ENCODE measurements at regions not wholly inside any gene's neighbourhood (a gene's known extent, or its start where the extent isn't known, plus 50 kb on each side); places are given as distances from the start of the nearest gene placed in this dataset.

DNA sequence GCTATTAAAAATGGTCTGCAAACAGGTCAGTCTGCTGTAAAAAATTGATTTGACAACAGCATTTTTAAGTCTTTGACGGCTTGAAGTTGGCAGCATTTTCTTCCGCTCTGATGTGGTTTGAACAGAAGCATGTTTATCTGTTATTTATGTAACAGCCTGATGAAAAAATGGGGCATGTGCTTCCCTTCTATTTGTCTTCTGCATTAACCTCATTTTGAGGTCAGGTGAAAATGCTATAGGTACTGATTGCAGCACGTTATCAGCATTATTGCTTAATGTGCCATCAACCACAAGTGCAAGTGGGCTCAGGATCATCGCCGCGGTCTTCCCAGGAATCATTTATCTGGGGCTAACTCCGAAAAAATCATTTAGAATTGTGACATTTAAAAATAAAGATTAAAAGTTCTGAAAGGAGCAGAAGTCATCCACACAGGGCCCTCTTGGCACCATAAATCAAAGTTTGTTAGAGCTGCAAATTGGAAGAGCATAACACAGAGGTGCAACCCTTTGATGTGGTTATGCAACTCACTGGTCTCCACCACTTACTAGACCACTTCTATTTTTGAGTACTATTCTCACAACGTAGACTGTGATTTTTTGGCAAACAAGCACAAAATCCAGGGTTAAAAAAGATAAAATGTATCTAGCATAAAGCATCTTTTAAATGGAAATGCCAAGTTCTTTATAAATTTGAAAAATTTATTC, 307.7 kb downstream of the MDFIC start:
- 60% methylated on average over 2 of the region's 8 CpGs for WGBS (ENCODE audit: insufficient coverage)
- Histone ChIP-seq H3K27me3 (replicated peaks in 1 of 4; ENCODE audit: control extremely low read depth in 1 of 4, control insufficient read depth in 3 of 4, insufficient read depth in 4 of 4, low read length in 3 of 4) (no peaks in the 10 kb centered on the region), H3K36me3 (replicated peaks in 1 of 2; ENCODE audit: control extremely low read depth in 1 of 2, control insufficient read depth in 1 of 2, extremely low read depth in 1 of 2, insufficient read depth in 2 of 2, low read length in 1 of 2) (no peaks in the 10 kb centered on the region), H4K20me1 (ENCODE audit: control insufficient read depth, insufficient read depth, low read length, poor library complexity, severe bottlenecking) (no peaks in the 10 kb centered on the region), H3K4me1 (ENCODE audit: control insufficient read depth in 2 of 2, insufficient read depth in 2 of 2, low read length in 2 of 2) (no peaks in the 10 kb centered on the region), H3K27ac (ENCODE audit: low read length in 2 of 2) (no peak overlapping the region), H3K79me2 (ENCODE audit: control insufficient read depth, insufficient read depth, low read length) (no peaks in the 10 kb centered on the region), H2AFZ (ENCODE audit: insufficient read depth, low read depth, low read length, poor library complexity, severe bottlenecking) (no peak overlapping the region), H3K9me3 (ENCODE audit: control extremely low read depth in 1 of 3, control insufficient read depth in 2 of 3, insufficient read depth in 1 of 3, low read length in 2 of 3) (no peaks in the 10 kb centered on the region), H3K4me2 (replicated peaks; ENCODE audit: low read depth, low read length, poor library complexity, severe bottlenecking) (no peak overlapping the region), H3K9ac (ENCODE audit: low read length) (no peak overlapping the region), H3K4me3 (ENCODE audit: control extremely low read depth in 1 of 5, extremely low read depth in 1 of 5, insufficient read depth in 1 of 5, low read depth in 2 of 5, low read length in 4 of 5) (no peak overlapping the region)
- ChIA-PET POLR2A (no interaction called here), CTCF (no interaction called here)
- DNase-seq (no peak), ATAC-seq (ENCODE audit: low read depth) (no peak)
- no peak overlapping the region for H3K27ac Mint-ChIP-seq
- peaks cover 4% of the 10 kb centered on the region for H3K27me3 Mint-ChIP-seq
- no peaks in the 10 kb centered on the region for H3K9me3 Mint-ChIP-seq (ENCODE audit: insufficient read depth)
- TF ChIP-seq, protein P1, sequence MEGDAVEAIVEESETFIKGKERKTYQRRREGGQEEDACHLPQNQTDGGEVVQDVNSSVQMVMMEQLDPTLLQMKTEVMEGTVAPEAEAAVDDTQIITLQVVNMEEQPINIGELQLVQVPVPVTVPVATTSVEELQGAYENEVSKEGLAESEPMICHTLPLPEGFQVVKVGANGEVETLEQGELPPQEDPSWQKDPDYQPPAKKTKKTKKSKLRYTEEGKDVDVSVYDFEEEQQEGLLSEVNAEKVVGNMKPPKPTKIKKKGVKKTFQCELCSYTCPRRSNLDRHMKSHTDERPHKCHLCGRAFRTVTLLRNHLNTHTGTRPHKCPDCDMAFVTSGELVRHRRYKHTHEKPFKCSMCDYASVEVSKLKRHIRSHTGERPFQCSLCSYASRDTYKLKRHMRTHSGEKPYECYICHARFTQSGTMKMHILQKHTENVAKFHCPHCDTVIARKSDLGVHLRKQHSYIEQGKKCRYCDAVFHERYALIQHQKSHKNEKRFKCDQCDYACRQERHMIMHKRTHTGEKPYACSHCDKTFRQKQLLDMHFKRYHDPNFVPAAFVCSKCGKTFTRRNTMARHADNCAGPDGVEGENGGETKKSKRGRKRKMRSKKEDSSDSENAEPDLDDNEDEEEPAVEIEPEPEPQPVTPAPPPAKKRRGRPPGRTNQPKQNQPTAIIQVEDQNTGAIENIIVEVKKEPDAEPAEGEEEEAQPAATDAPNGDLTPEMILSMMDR (IDR thresholded peaks at IDR 0.05): no peak
- TF ChIP-seq EZH2 (IDR thresholded peaks at IDR 0.05; ENCODE audit: borderline replicate concordance, insufficient read depth, low read depth, low read length, poor library complexity, severe bottlenecking): no peak
- no peaks in the 10 kb centered on the region for H3K4me1 Mint-ChIP-seq
- intact Hi-C loops (cut with micrococcal nuclease): no loop called here
- H3K4me3 Mint-ChIP-seq: no peak overlapping the region

- ChIA-PET CTCF (no interaction called here), POLR2A (no interaction called here)
- H3K36me3 ChIP-seq (replicated peaks in 1 of 2; ENCODE audit: control extremely low read depth in 1 of 2, control insufficient read depth in 1 of 2, extremely low read depth in 1 of 2, insufficient read depth in 2 of 2, low read length in 1 of 2): no peaks in the 10 kb centered on the region
- no peaks in the 10 kb centered on the region for H3K4me1 ChIP-seq (ENCODE audit: control insufficient read depth in 2 of 2, insufficient read depth in 2 of 2, low read length in 2 of 2)
- DNase-seq (no peak), ATAC-seq (ENCODE audit: low read depth) (no peak)
- WGBS (ENCODE audit: insufficient coverage): 93% methylated on average over 3 of the region's 5 CpGs
- no peak overlapping the region for H2AFZ ChIP-seq (ENCODE audit: insufficient read depth, low read depth, low read length, poor library complexity, severe bottlenecking)
- H3K27ac Mint-ChIP-seq: no peak overlapping the region
- no peaks in the 10 kb centered on the region for H3K27me3 ChIP-seq (replicated peaks in 1 of 4; ENCODE audit: control extremely low read depth in 1 of 4, control insufficient read depth in 3 of 4, insufficient read depth in 4 of 4, low read length in 3 of 4)
- H3K4me3 ChIP-seq (ENCODE audit: control extremely low read depth in 1 of 5, extremely low read depth in 1 of 5, insufficient read depth in 1 of 5, low read depth in 2 of 5, low read length in 4 of 5): no peak overlapping the region
- H3K27me3 Mint-ChIP-seq: peaks cover 4% of the 10 kb centered on the region
- no peak overlapping the region for H3K4me3 Mint-ChIP-seq
- H4K20me1 ChIP-seq (ENCODE audit: control insufficient read depth, insufficient read depth, low read length, poor library complexity, severe bottlenecking): no peaks in the 10 kb centered on the region
- H3K9ac ChIP-seq (ENCODE audit: low read length): no peak overlapping the region
- no peaks in the 10 kb centered on the region for H3K9me3 Mint-ChIP-seq (ENCODE audit: insufficient read depth)
- no peak overlapping the region for H3K27ac ChIP-seq (ENCODE audit: low read length in 2 of 2)
- intact Hi-C loops (cut with micrococcal nuclease): no loop called here
- H3K4me1 Mint-ChIP-seq: no peaks in the 10 kb centered on the region
- no peaks in the 10 kb centered on the region for H3K79me2 ChIP-seq (ENCODE audit: control insufficient read depth, insufficient read depth, low read length)
- no peak overlapping the region for H3K4me2 ChIP-seq (replicated peaks; ENCODE audit: low read depth, low read length, poor library complexity, severe bottlenecking)
- TF ChIP-seq, protein P1 (IDR thresholded peaks at IDR 0.05): no peak
- TF ChIP-seq EZH2 (IDR thresholded peaks at IDR 0.05; ENCODE audit: borderline replicate concordance, insufficient read depth, low read depth, low read length, poor library complexity, severe bottlenecking): no peak
- H3K9me3 ChIP-seq (ENCODE audit: control extremely low read depth in 1 of 3, control insufficient read depth in 2 of 3, insufficient read depth in 1 of 3, low read length in 2 of 3): no peaks in the 10 kb centered on the region
These were observed 305.8 kb downstream of the MDFIC start for GRCh38 chr7:115227473-115228235.
